DND-41 (cell line): ENCODE measurements at regions not wholly inside any gene's neighbourhood (a gene's known extent, or its start where the extent isn't known, plus 50 kb on each side); places are given as distances from the start of the nearest gene placed in this dataset.

Source experiments
- ATAC-seq: fragments of 200-7000 bp; cut with Tn5 transposase; 3 replicates; pipeline ENCODE4 v1.9.1; 2021; ENCODE audit warnings: low read depth; ENCODE audit not compliant: insufficient read depth
- DNase-seq: peaks from one replicate; pipeline ENCODE4 v3.0.0-alpha.2; 2020
- H2AFZ ChIP-seq: 2 replicates; pipeline ENCODE4 v1.6.0; 2012; ENCODE audit warnings: low read depth, low read length
- H3K27ac ChIP-seq: 2 replicates; pipeline ENCODE4 v1.5.1; 2012; ENCODE audit warnings: low read length, inconsistent platforms
- H3K27me3 ChIP-seq: fragments of 200-600 bp; sonication (generic); 2 replicates; pipeline ENCODE4 v1.6.0; 2012; ENCODE audit warnings: low read length, mild to moderate bottlenecking, inconsistent platforms; ENCODE audit not compliant: insufficient read depth, poor library complexity
- H3K36me3 ChIP-seq: 2 replicates; pipeline ENCODE4 v1.5.1; 2012; ENCODE audit warnings: low read length, inconsistent platforms; ENCODE audit not compliant: insufficient read depth
- H3K4me1 ChIP-seq: 2 replicates; pipeline ENCODE4 v1.5.1; 2012; ENCODE audit warnings: mild to moderate bottlenecking, low read length; ENCODE audit not compliant: insufficient read depth
- H3K4me2 ChIP-seq: 2 replicates; pipeline ENCODE4 v1.6.0; 2012; ENCODE audit warnings: mild to moderate bottlenecking, moderate library complexity, low read length, inconsistent platforms; ENCODE audit not compliant: insufficient read depth
- H3K4me3 ChIP-seq, 2 experiments: fragments of 200-600 bp in 1 of 2; shearing (Covaris generic) in 1 of 2; 2 replicates each; pipeline ENCODE4 v1.5.1; 2012 to 2016; ENCODE audit warnings: inconsistent platforms in 2 of 2, low read length in 2 of 2, mild to moderate bottlenecking in 2 of 2, low read depth in 1 of 2, moderate library complexity in 1 of 2
- H3K79me2 ChIP-seq: 2 replicates; pipeline ENCODE4 v1.6.0; 2012; ENCODE audit warnings: low read length, inconsistent platforms; ENCODE audit not compliant: insufficient read depth
- H3K9ac ChIP-seq: 2 replicates; pipeline ENCODE4 v1.6.0; 2012; ENCODE audit warnings: low read depth, mild to moderate bottlenecking, inconsistent platforms, low read length, moderate library complexity
- H3K9me3 ChIP-seq: 2 replicates; pipeline ENCODE4 v1.5.1; 2012; ENCODE audit warnings: low read length, moderate library complexity, mild to moderate bottlenecking, inconsistent platforms; ENCODE audit not compliant: insufficient read depth, severe bottlenecking
- H4K20me1 ChIP-seq: 2 replicates; pipeline ENCODE4 v1.6.0; 2012; ENCODE audit warnings: low read length; ENCODE audit not compliant: insufficient read depth
- EZH2 ChIP-seq: IDR thresholded peaks from 3 replicates; pipeline ENCODE4 v1.6.1; 2012; ENCODE audit warnings: borderline replicate concordance, low read depth, mild to moderate bottlenecking, moderate library complexity, low read length, inconsistent platforms; ENCODE audit not compliant: severe bottlenecking
- TF ChIP-seq, protein P1 (sequence below): IDR thresholded peaks from 2 replicates; pipeline ENCODE4 v1.5.1; 2012; ENCODE audit warnings: borderline replicate concordance, low read length, moderate library complexity, mild to moderate bottlenecking; ENCODE audit not compliant: poor library complexity, severe bottlenecking; ENCODE audit errors: extremely low read depth

DNA sequence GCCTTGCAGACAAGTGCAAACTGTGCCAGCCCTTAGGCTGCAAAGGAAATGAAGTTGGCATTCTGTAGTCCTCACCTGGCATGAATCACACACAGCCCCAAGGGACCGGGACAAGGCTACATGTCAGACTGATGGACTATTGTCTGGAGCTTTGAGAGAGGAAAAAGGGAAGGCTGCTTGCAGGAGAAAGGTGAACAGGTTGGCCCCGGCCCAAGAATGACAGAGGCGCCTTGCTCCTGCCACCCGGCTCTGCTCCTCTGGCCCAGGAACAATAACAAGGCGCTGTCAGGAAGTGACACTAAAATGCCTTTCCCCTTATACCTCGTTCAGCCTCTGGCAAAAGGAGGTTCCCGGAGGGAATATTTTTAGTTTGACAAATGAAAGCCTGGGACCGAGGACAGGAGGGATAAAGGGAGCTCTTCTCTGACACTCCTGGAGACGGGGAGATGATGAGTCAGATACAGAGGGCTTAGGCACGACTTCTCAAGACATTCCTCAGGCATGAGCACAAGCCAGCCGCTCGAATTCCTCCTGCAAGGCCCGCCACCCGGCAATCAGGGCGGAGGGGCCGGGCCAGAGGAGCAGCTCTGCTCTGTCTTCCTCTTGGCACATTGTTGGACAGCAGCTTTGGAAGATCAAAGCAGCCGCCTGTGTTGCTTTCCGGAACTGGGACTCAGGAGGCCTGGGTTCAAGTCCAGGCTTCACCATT, 105.8 kb downstream of the NOG start:
- H2AFZ ChIP-seq: no peak overlapping the region
- no peak overlapping the region for H3K9ac ChIP-seq
- ATAC-seq: no peak
- no peak for DNase-seq
- H3K9me3 ChIP-seq: no peaks in the 10 kb centered on the region
- no peak overlapping the region for H3K27ac ChIP-seq
- no peak overlapping the region for H3K4me2 ChIP-seq
- no peaks in the 10 kb centered on the region for H4K20me1 ChIP-seq
- H3K27me3 ChIP-seq: no peaks in the 10 kb centered on the region
- H3K79me2 ChIP-seq: no peaks in the 10 kb centered on the region
- H3K4me3 ChIP-seq: no peak overlapping the region
- no peaks in the 10 kb centered on the region for H3K4me1 ChIP-seq
- no peak for TF ChIP-seq EZH2
- TF ChIP-seq, protein P1, sequence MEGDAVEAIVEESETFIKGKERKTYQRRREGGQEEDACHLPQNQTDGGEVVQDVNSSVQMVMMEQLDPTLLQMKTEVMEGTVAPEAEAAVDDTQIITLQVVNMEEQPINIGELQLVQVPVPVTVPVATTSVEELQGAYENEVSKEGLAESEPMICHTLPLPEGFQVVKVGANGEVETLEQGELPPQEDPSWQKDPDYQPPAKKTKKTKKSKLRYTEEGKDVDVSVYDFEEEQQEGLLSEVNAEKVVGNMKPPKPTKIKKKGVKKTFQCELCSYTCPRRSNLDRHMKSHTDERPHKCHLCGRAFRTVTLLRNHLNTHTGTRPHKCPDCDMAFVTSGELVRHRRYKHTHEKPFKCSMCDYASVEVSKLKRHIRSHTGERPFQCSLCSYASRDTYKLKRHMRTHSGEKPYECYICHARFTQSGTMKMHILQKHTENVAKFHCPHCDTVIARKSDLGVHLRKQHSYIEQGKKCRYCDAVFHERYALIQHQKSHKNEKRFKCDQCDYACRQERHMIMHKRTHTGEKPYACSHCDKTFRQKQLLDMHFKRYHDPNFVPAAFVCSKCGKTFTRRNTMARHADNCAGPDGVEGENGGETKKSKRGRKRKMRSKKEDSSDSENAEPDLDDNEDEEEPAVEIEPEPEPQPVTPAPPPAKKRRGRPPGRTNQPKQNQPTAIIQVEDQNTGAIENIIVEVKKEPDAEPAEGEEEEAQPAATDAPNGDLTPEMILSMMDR: no peak
- H3K36me3 ChIP-seq: no peaks in the 10 kb centered on the region

DNA sequence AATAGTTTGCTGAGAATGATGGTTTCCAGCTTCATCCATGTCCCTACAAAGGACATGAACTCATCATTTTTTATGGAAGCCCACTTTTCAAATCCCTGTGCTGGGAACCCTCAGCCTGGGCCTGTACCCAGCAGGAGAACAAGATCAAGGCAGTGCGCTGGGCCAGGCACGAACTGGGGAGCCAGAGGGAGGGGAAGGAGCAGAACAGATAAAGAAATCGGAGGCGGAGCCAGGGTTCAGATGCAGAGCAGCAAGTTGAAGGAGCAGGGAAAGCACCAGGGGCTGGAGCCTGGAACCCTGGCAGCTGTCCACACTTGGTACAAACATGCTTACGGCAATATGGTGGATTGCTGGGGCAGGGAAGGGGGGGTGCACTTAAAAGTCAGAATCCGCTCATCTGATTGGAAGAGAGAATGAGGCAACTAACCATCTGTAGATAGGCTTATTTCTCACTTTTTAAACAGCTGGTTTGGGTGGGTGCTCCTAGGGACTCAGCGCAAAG, 107.5 kb downstream of the NOG start:
- no peak for TF ChIP-seq EZH2
- TF ChIP-seq, protein P1: no peak
- Histone ChIP-seq H3K4me3 (no peak overlapping the region), H3K36me3 (no peaks in the 10 kb centered on the region), H3K9me3 (no peaks in the 10 kb centered on the region), H2AFZ (no peak overlapping the region), H3K79me2 (no peaks in the 10 kb centered on the region), H3K27me3 (no peaks in the 10 kb centered on the region), H3K4me2 (no peak overlapping the region), H3K4me1 (no peaks in the 10 kb centered on the region), H3K27ac (no peak overlapping the region), H4K20me1 (no peaks in the 10 kb centered on the region), H3K9ac (no peak overlapping the region)
- DNase-seq (no peak), ATAC-seq (no peak)

DNA sequence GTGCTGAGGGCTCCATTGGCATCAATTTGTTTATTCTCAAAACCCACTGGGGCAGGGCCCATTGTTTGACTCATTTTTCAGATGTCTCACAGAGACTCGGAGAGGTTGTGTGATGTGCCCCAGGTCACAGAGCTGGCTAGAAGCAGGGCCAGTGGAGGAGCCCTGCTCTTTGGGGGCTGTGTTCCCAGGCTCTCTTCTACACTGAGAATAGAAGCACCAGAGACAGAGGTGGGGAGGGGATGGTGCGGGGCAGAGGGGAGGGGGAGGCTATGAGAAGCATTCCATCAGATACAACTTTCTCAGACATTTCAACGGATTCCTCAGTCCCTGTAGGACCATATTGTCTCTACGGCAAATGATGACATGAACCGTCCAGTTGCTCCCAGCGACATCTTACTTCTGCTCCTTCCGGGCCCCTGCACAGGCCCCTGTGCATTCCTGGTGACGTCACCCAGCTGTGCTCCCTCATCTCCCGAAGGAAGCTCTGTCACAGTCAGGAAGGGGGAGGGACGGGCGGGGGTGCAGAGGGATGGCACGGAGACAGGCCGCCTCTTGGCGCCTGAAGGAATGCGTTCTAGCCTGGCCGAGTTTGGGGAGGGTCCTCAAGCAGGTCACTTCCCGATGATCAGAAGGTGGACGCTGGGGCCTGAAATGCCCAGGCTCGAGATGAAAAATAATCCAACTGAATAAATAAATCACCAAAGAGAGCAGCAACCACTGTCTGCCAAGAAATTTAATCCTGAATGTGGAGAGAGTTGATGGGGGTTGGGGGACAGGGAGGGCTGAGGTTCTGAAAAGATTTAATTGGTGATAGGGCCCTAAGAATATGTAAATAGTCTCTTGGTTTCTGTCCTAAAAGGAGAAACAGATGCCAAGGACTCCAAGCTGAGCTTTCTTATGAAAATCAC, 114.1 kb downstream of the NOG start:
- Histone ChIP-seq H4K20me1 (no peaks in the 10 kb centered on the region), H3K9ac (no peak overlapping the region), H3K79me2 (no peaks in the 10 kb centered on the region), H3K4me2 (no peak overlapping the region), H3K27ac (no peak overlapping the region), H3K4me1 (no peaks in the 10 kb centered on the region), H3K27me3 (no peaks in the 10 kb centered on the region), H2AFZ (no peak overlapping the region), H3K9me3 (no peaks in the 10 kb centered on the region), H3K4me3 (no peak overlapping the region), H3K36me3 (no peaks in the 10 kb centered on the region)
- ATAC-seq (no peak), DNase-seq (no peak)
- no peak for TF ChIP-seq EZH2
- TF ChIP-seq, protein P1: no peak
